ENCODE measurements at regions not wholly inside any gene's neighbourhood (a gene's known extent, or its start where the extent isn't known, plus 50 kb on each side); places are given as distances from the start of the nearest gene placed in this dataset.
"Not testable (repeated sequence)": the region's sequence is repeated elsewhere in the genome, so short reads cannot be mapped to it uniquely, and the experiment has no call there.

DNA sequence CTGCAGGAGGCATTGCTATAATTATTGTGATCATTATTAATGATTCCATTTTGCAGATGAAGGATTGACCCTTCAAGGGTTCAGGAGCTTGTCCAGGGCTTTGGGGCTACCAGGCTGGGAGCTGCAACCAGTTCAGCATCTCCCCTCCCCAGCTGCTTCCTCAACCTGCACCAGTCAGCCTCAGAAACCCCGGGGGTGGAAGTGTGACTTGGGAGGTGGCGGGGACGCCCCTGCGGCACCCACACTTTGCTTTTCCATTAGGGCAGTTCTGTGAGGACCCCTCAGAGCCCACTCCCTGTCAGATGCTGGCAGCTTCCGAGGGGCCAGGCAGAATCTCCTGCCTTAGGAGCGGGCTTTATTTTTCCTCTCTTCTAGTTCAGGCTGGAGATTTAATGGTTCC lies 85.6 kb downstream of the OLFM1 start:
- no peak for FAIRE-seq
- DNase-seq (ENCODE audit: insufficient read length, low spot score): no peak
- no peak for TF ChIP-seq POLR2A (IDR thresholded peaks at IDR 0.05; ENCODE audit: low read depth, low read length)
- TF ChIP-seq SPI1 (IDR thresholded peaks at IDR 0.05; ENCODE audit: low read depth, low read length): no peak
- TF ChIP-seq TAF1 (IDR thresholded peaks at IDR 0.05; ENCODE audit: low read depth, low read length): no peak
- no peak for TF ChIP-seq PAX5 (IDR thresholded peaks at IDR 0.05; ENCODE audit: insufficient read depth, low read length, severe bottlenecking)
- TF ChIP-seq POLR2AphosphoS5 (IDR thresholded peaks at IDR 0.05; ENCODE audit: low read depth, low read length): no peak
- TF ChIP-seq POU2F2 (IDR thresholded peaks at IDR 0.05; ENCODE audit: low read depth, low read length): no peak

DNA sequence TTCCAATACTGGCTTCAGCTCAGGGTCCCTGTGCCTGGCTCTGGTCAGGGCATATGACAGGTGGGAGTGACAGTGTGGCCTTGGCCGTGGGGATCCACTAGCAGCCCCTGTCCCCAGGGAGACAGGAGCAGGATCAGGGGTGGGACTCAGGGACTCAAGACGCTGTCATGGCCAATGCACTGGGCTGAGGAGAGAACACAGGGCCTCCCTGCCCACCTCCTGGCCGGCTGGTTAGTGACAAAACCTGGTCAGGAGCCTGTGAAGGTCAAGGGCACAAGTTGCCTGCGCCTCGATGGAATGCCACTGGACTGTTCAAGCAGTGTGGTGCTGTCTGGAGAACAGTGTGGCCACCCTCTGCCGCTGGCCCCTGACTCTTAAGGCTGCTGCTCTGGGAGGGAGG lies 86.8 kb downstream of the OLFM1 start:
- no peak for FAIRE-seq
- no peak for DNase-seq (ENCODE audit: insufficient read length, low spot score)
- no peak for TF ChIP-seq POU2F2 (IDR thresholded peaks at IDR 0.05; ENCODE audit: low read depth, low read length)
- TF ChIP-seq POLR2A (IDR thresholded peaks at IDR 0.05; ENCODE audit: low read depth, low read length): no peak
- TF ChIP-seq PAX5 (IDR thresholded peaks at IDR 0.05; ENCODE audit: insufficient read depth, low read length, severe bottlenecking): no peak
- no peak for TF ChIP-seq TAF1 (IDR thresholded peaks at IDR 0.05; ENCODE audit: low read depth, low read length)
- TF ChIP-seq POLR2AphosphoS5 (IDR thresholded peaks at IDR 0.05; ENCODE audit: low read depth, low read length): no peak
- TF ChIP-seq SPI1 (IDR thresholded peaks at IDR 0.05; ENCODE audit: low read depth, low read length): no peak

DNA sequence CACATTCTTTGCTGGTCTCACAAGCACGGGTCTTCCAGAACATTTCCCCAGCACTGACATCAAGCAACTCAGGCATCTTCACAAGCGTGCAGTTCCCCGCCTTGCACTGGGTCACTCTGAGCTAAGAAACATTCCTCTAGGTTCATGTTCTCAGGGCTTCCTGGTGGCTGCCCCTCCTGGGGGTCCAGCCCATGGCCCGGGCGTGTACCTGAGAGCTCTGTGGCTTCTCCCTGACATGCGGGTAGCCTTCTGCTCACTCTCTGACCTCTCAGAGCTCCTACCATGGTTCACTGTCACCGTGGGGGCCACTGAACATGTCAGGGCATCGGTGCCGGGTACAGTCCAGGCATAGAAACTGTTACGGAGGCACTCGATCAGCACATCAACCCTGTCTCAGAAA lies 87.5 kb downstream of the OLFM1 start:
- DNase-seq (ENCODE audit: insufficient read length, low spot score) (no peak), FAIRE-seq (no peak)

GRCh38 chr9:135176284-135176683 lies 88.8 kb downstream of the OLFM1 start:
- TF ChIP-seq POU2F2 (IDR thresholded peaks at IDR 0.05; ENCODE audit: low read depth, low read length) (no peak), PAX5 (IDR thresholded peaks at IDR 0.05; ENCODE audit: insufficient read depth, low read length, severe bottlenecking) (no peak), SPI1 (IDR thresholded peaks at IDR 0.05; ENCODE audit: low read depth, low read length) (no peak), POLR2A (IDR thresholded peaks at IDR 0.05; ENCODE audit: low read depth, low read length) (no peak), TAF1 (IDR thresholded peaks at IDR 0.05; ENCODE audit: low read depth, low read length) (no peak), POLR2AphosphoS5 (IDR thresholded peaks at IDR 0.05; ENCODE audit: low read depth, low read length) (no peak)
- FAIRE-seq (no peak), DNase-seq (ENCODE audit: insufficient read length, low spot score) (no peak)

More for the DNA sequence above, 87.5 kb downstream of the OLFM1 start:
- TF ChIP-seq PAX5 (IDR thresholded peaks at IDR 0.05; ENCODE audit: insufficient read depth, low read length, severe bottlenecking): no peak
- no peak for TF ChIP-seq POLR2AphosphoS5 (IDR thresholded peaks at IDR 0.05; ENCODE audit: low read depth, low read length)
- TF ChIP-seq POU2F2 (IDR thresholded peaks at IDR 0.05; ENCODE audit: low read depth, low read length): no peak
- TF ChIP-seq SPI1 (IDR thresholded peaks at IDR 0.05; ENCODE audit: low read depth, low read length): no peak
- no peak for TF ChIP-seq TAF1 (IDR thresholded peaks at IDR 0.05; ENCODE audit: low read depth, low read length)
- TF ChIP-seq POLR2A (IDR thresholded peaks at IDR 0.05; ENCODE audit: low read depth, low read length): no peak

- DNase-seq (ENCODE audit: insufficient read length, low spot score): not testable (repeated sequence)
- FAIRE-seq: peak; percentile 71
Observed at GRCh38 chr9:135177562-135177961, 90.1 kb downstream of the OLFM1 start.

DNA sequence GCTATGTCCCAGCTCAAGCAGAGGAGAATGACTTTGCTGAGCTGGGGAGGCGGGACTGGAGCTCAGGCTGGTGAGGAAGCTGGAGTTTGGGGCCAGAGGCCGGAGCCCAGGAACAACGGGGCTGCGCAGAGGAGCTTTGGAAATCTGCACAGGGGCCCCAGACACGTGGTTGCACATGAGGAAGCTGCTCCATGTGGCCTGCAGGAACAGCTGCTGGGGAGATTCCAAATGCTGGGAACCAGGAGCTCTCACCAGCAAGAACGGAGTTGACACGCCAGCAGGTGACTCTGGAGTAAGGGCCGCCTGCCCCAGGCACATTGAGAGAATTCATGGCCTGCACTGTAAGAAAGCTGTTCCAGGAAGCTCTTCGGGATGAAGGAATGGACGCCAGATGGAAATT lies 91.0 kb downstream of the OLFM1 start:
- FAIRE-seq (no peak), DNase-seq (ENCODE audit: insufficient read length, low spot score) (no peak)
- no peak for TF ChIP-seq SPI1 (IDR thresholded peaks at IDR 0.05; ENCODE audit: low read depth, low read length)
- no peak for TF ChIP-seq TAF1 (IDR thresholded peaks at IDR 0.05; ENCODE audit: low read depth, low read length)
- no peak for TF ChIP-seq POLR2A (IDR thresholded peaks at IDR 0.05; ENCODE audit: low read depth, low read length)
- TF ChIP-seq PAX5 (IDR thresholded peaks at IDR 0.05; ENCODE audit: insufficient read depth, low read length, severe bottlenecking): no peak
- no peak for TF ChIP-seq POU2F2 (IDR thresholded peaks at IDR 0.05; ENCODE audit: low read depth, low read length)
- no peak for TF ChIP-seq POLR2AphosphoS5 (IDR thresholded peaks at IDR 0.05; ENCODE audit: low read depth, low read length)

DNA sequence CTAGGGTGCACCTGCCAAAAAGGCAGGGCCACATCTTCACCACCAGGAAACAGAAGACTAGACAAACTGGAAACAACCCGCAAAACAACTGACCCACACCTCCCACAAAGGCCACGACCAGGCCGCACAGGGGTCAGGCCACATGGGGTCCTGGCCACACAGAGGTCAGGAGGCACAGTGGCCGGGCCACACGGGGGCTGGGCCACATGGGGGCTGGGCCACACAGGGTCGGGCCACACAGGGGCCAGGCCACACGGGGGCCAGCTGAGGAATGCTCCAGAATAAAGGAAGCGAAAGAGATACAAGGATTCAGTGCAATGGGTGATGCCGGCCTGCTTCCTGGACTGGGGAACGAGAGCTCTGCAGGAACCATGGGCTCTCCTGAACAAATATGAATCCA lies 91.6 kb downstream of the OLFM1 start:
- DNase-seq (ENCODE audit: insufficient read length, low spot score) (no peak), FAIRE-seq (no peak)
- no peak for TF ChIP-seq POU2F2 (IDR thresholded peaks at IDR 0.05; ENCODE audit: low read depth, low read length)
- no peak for TF ChIP-seq TAF1 (IDR thresholded peaks at IDR 0.05; ENCODE audit: low read depth, low read length)
- TF ChIP-seq PAX5 (IDR thresholded peaks at IDR 0.05; ENCODE audit: insufficient read depth, low read length, severe bottlenecking): no peak
- no peak for TF ChIP-seq POLR2AphosphoS5 (IDR thresholded peaks at IDR 0.05; ENCODE audit: low read depth, low read length)
- TF ChIP-seq SPI1 (IDR thresholded peaks at IDR 0.05; ENCODE audit: low read depth, low read length): no peak
- TF ChIP-seq POLR2A (IDR thresholded peaks at IDR 0.05; ENCODE audit: low read depth, low read length): no peak

DNA sequence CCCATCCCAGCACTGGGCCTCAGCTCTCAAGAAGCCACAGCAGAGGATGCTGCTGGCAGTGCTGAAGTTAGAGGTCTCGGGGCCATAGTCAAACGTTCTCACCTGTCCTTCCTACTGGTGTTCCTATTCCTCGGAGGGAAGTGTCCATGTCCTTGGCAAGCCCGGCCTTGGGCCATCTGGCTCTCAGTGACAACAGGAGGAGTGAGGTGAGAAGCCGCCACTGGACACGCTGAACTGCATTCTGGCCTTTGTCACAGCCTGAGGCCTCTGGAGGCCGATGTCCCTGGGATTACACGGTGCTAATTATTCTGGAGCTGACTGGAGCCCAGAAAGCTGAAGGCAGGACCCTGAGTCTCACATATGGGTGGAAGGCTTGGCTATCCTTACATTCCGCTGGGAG lies 92.5 kb downstream of the OLFM1 start:
- FAIRE-seq (no peak), DNase-seq (ENCODE audit: insufficient read length, low spot score) (no peak)
- TF ChIP-seq POU2F2 (IDR thresholded peaks at IDR 0.05; ENCODE audit: low read depth, low read length) (no peak), POLR2AphosphoS5 (IDR thresholded peaks at IDR 0.05; ENCODE audit: low read depth, low read length) (no peak), POLR2A (IDR thresholded peaks at IDR 0.05; ENCODE audit: low read depth, low read length) (no peak), SPI1 (IDR thresholded peaks at IDR 0.05; ENCODE audit: low read depth, low read length) (no peak), PAX5 (IDR thresholded peaks at IDR 0.05; ENCODE audit: insufficient read depth, low read length, severe bottlenecking) (no peak), TAF1 (IDR thresholded peaks at IDR 0.05; ENCODE audit: low read depth, low read length) (no peak)

DNA sequence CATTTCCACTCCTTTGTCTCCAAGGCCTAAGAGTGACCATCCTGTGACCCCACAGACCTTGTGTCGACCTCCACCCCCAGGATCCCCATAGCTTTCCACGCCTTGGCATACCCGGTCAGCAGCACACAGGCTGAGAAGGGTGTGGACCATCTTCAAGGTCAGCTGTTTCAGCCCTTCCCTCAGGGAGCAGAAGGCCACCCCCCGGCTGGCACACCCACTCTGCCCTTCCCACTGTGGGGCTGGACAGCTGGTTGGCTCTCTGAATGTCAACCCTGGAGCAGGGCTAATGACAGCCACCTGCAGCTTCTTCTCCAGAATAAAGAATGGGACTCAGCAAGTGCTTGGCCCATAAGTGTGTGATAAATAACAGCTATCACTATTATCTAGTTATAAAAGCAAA lies 93.1 kb downstream of the OLFM1 start:
- DNase-seq (ENCODE audit: insufficient read length, low spot score): no peak
- no peak for TF ChIP-seq SPI1 (IDR thresholded peaks at IDR 0.05; ENCODE audit: low read depth, low read length)
- TF ChIP-seq POLR2AphosphoS5 (IDR thresholded peaks at IDR 0.05; ENCODE audit: low read depth, low read length): no peak
- no peak for TF ChIP-seq POLR2A (IDR thresholded peaks at IDR 0.05; ENCODE audit: low read depth, low read length)
- TF ChIP-seq POU2F2 (IDR thresholded peaks at IDR 0.05; ENCODE audit: low read depth, low read length): no peak
- no peak for TF ChIP-seq PAX5 (IDR thresholded peaks at IDR 0.05; ENCODE audit: insufficient read depth, low read length, severe bottlenecking)
- TF ChIP-seq TAF1 (IDR thresholded peaks at IDR 0.05; ENCODE audit: low read depth, low read length): no peak
- FAIRE-seq: no peak

GRCh38 chr9:135181336-135181735 lies 93.9 kb downstream of the OLFM1 start:
- no peak for FAIRE-seq
- no peak for TF ChIP-seq TAF1 (IDR thresholded peaks at IDR 0.05; ENCODE audit: low read depth, low read length)
- no peak for TF ChIP-seq PAX5 (IDR thresholded peaks at IDR 0.05; ENCODE audit: insufficient read depth, low read length, severe bottlenecking)
- TF ChIP-seq POLR2A (IDR thresholded peaks at IDR 0.05; ENCODE audit: low read depth, low read length): no peak
- no peak for TF ChIP-seq POU2F2 (IDR thresholded peaks at IDR 0.05; ENCODE audit: low read depth, low read length)
- no peak for TF ChIP-seq POLR2AphosphoS5 (IDR thresholded peaks at IDR 0.05; ENCODE audit: low read depth, low read length)
- no peak for TF ChIP-seq SPI1 (IDR thresholded peaks at IDR 0.05; ENCODE audit: low read depth, low read length)
- DNase-seq (ENCODE audit: insufficient read length, low spot score): no peak

DNA sequence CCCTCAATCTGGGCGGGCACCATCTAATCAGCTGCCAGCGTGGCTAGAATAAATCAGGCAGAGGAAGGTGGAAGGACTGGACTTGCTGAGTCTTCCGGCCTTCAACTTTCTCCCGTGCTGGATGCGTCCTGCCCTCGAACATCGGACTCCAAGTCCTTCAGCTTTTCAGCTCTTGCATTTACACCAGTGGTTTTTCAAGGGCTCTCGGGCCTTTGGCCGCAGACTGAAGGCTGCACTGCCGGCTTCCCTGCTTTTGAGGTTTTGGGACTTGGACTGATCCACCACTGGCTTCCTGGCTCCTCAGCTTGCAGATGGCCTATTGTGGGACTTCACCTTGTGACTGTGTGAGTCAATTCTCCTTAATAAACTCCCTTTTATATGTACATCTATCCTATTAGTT lies 94.4 kb downstream of the OLFM1 start:
- DNase-seq (ENCODE audit: insufficient read length, low spot score); FAIRE-seq: not testable (repeated sequence)
